Activated CD8-positive, alpha-beta T cell treated with anti-CD3 and anti-CD28 coated beads for 36 hours (primary cell): ENCODE measurements at regions not wholly inside any gene's neighbourhood (a gene's known extent, or its start where the extent isn't known, plus 50 kb on each side); places are given as distances from the start of the nearest gene placed in this dataset.
A peak's percentile ranks its signal among the peaks of the same experiment; 100 is the strongest.

ENCODE experiments used
- ATAC-seq: fragments of 200-7000 bp; cut with Tn5 transposase; one replicate; pipeline ENCODE4 v1.10.0; 2021; ENCODE audit warnings: mild to moderate bottlenecking, moderate library complexity
- CTCF ChIA-PET: fragments of 350-600 bp; sonication (Branson Sonifier 250); formaldehyde crosslinking; loops from one replicate; lab custom pipeline; 2021; ENCODE audit warnings: antibody characterized with exemption; lab: Charles Lee
- POLR2A ChIA-PET: fragments of 350-600 bp; sonication (Branson Sonifier 250); formaldehyde crosslinking; loops from one replicate; lab custom pipeline; 2021; ENCODE audit warnings: antibody characterized with exemption; lab: Charles Lee
- DNase-seq: peaks from one replicate; pipeline ENCODE4 v3.0.0-alpha.2; 2020
- H3K27ac Mint-ChIP-seq: one replicate; pipeline ENCODE4 v1.8.0; 2021; ENCODE audit warnings: mild to moderate bottlenecking, mixed read lengths
- H3K27me3 Mint-ChIP-seq: one replicate; pipeline ENCODE4 v1.8.0; 2021; ENCODE audit warnings: mixed read lengths
- H3K36me3 Mint-ChIP-seq: one replicate; pipeline ENCODE4 v1.8.0; 2021; ENCODE audit warnings: low read depth, mixed read lengths
- H3K4me1 Mint-ChIP-seq: one replicate; pipeline ENCODE4 v1.8.0; 2021; ENCODE audit warnings: low read depth, mixed read lengths
- H3K4me3 Mint-ChIP-seq: one replicate; pipeline ENCODE4 v1.8.0; 2021; ENCODE audit warnings: mild to moderate bottlenecking, moderate library complexity, mixed read lengths
- H3K9me3 Mint-ChIP-seq: one replicate; pipeline ENCODE4 v1.8.0; 2021; ENCODE audit warnings: mixed read lengths
- CTCF ChIP-seq: fragments of 200-600 bp; IDR thresholded peaks from one replicate; pipeline ENCODE4 v1.8.0; 2022; ENCODE audit warnings: antibody characterized with exemption, mild to moderate bottlenecking
- intact Hi-C: fragments of 100-400 bp; cut with micrococcal nuclease; formaldehyde crosslinking; loops from one replicate; pipeline ENCODE4 v1.10.0; 2022

GRCh38 chr2:2665834-2666133 lies 334.7 kb upstream of the MYT1L start:
- H3K4me3 Mint-ChIP-seq = no peak overlapping the region
- no peaks in the 10 kb centered on the region for H3K36me3 Mint-ChIP-seq
- ATAC-seq (no peak), DNase-seq (no peak)
- no peak overlapping the region for H3K27ac Mint-ChIP-seq
- ChIA-PET CTCF (no interaction called here), POLR2A (no interaction called here)
- TF ChIP-seq CTCF = no peak
- H3K9me3 Mint-ChIP-seq = no peaks in the 10 kb centered on the region
- H3K27me3 Mint-ChIP-seq = no peaks in the 10 kb centered on the region
- no peaks in the 10 kb centered on the region for H3K4me1 Mint-ChIP-seq
- intact Hi-C loops = no loop called here

DNA sequence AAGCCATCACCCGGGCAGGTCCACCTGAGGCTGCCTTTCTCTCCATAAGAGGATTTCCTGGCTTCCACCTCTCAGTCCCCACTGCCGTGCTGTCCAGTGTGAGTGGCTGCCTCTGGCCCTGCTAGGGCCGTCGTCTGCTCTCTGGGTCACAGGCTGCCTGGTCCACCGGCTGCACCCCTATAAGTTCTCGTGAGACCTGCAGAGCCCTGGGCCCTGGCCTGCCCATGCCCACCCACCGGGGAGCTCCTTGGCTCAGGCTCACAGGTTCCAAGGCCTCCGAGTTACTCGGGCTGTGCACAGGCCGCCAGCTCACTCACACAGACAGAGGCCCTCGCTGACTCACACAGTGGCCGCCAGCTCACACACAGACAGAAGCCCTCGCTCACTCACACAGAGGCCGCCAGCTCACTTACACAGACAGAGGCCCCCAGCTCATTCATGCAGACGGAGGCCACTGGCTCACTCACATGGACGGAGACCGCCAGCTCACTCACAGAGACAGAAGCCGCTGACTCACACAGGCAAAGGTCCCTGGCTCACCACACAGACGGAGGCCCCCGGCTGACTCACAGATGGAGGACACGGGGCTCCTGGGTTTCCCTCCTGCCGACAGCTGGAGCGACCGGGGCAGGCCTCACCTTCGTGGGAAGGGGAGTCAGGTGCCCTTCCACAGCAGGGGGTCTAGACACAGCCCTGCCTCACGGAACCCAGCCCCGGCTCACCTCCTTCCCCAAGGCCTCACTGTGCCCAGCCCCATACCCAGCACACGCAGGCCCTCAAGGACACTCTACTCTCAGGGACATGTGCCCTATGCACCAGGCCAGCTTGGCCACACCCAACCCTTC lies 334.1 kb upstream of the MYT1L start:
- H3K27me3 Mint-ChIP-seq = no peaks in the 10 kb centered on the region
- no peak for DNase-seq
- no peaks in the 10 kb centered on the region for H3K4me1 Mint-ChIP-seq
- peaks cover 4% of the 10 kb centered on the region for H3K9me3 Mint-ChIP-seq
- no peaks in the 10 kb centered on the region for H3K36me3 Mint-ChIP-seq
- intact Hi-C loops = no loop called here
- no peak for TF ChIP-seq CTCF
- ChIA-PET POLR2A (no interaction called here), CTCF (no interaction called here)
- H3K27ac Mint-ChIP-seq = no peak overlapping the region
- no peak overlapping the region for H3K4me3 Mint-ChIP-seq
- ATAC-seq = peak; percentile 27

- TF ChIP-seq CTCF = no peak
- intact Hi-C loops = no loop called here
- Mint-ChIP-seq H3K27me3 (no peaks in the 10 kb centered on the region), H3K4me1 (no peaks in the 10 kb centered on the region), H3K4me3 (no peak overlapping the region), H3K9me3 (peaks cover 7% of the 10 kb centered on the region), H3K27ac (no peak overlapping the region), H3K36me3 (no peaks in the 10 kb centered on the region)
- DNase-seq (no peak), ATAC-seq (no peak)
- ChIA-PET CTCF (no interaction called here), POLR2A (no interaction called here)
These were observed 332.4 kb upstream of the MYT1L start for GRCh38 chr2:2663401-2664036.

GRCh38 chr2:2662847-2663356 lies 331.8 kb upstream of the MYT1L start:
- peaks cover 1% of the 10 kb centered on the region for H3K4me1 Mint-ChIP-seq
- POLR2A ChIA-PET = no interaction called here
- TF ChIP-seq CTCF = no peak
- peaks cover 13% of the 10 kb centered on the region for H3K9me3 Mint-ChIP-seq
- no peak overlapping the region for H3K27ac Mint-ChIP-seq
- no peak overlapping the region for H3K4me3 Mint-ChIP-seq
- H3K27me3 Mint-ChIP-seq = no peaks in the 10 kb centered on the region
- peaks cover 4% of the 10 kb centered on the region for H3K36me3 Mint-ChIP-seq
- DNase-seq = no peak
- CTCF ChIA-PET = no interaction called here
- ATAC-seq = no peak
- intact Hi-C loops = no loop called here
